GM23338 (cell line): ENCODE measurements at regions not wholly inside any gene's neighbourhood (a gene's known extent, or its start where the extent isn't known, plus 50 kb on each side); places are given as distances from the start of the nearest gene placed in this dataset.

Experiments
- ATAC-seq: fragments of 200-7000 bp; cut with Tn5 transposase; 3 replicates; pipeline ENCODE4 v1.9.1; 2020
- DNase-seq: peaks from one replicate; pipeline ENCODE4 v3.0.0-alpha.2; 2015; ENCODE audit warnings: low spot score
- H2AFZ ChIP-seq: fragments of 200-600 bp; sonication (generic); 2 replicates; pipeline ENCODE4 v1.8.0; 2016; ENCODE audit warnings: antibody characterized with exemption, mild to moderate bottlenecking, moderate library complexity
- H3F3A ChIP-seq: fragments of 200-600 bp; sonication (generic); replicated peaks from 2 replicates; pipeline ENCODE4 v1.8.0; 2017; ENCODE audit warnings: antibody characterized with exemption, mixed run types, low read depth
- H3K27ac ChIP-seq: fragments of 200-600 bp; sonication (generic); 2 replicates; pipeline ENCODE4 v1.6.1; 2016; ENCODE audit warnings: low read depth
- H3K27me3 ChIP-seq: fragments of 200-600 bp; sonication (generic); 2 replicates; pipeline ENCODE4 v1.8.0; 2016; ENCODE audit warnings: mild to moderate bottlenecking, mixed run types, moderate library complexity; ENCODE audit not compliant: insufficient read depth
- H3K36me3 ChIP-seq: fragments of 200-600 bp; sonication (generic); 2 replicates; pipeline ENCODE4 v1.8.0; 2016; ENCODE audit warnings: mild to moderate bottlenecking; ENCODE audit not compliant: insufficient read depth
- H3K4me1 ChIP-seq: fragments of 200-600 bp; sonication (generic); 2 replicates; pipeline ENCODE4 v1.8.0; 2016; ENCODE audit warnings: mild to moderate bottlenecking, moderate library complexity; ENCODE audit not compliant: insufficient read depth
- H3K4me2 ChIP-seq: fragments of 200-600 bp; sonication (generic); 2 replicates; pipeline ENCODE4 v1.7.1; 2017; ENCODE audit warnings: mixed run types
- H3K4me3 ChIP-seq: fragments of 200-600 bp; sonication (generic); 2 replicates; pipeline ENCODE4 v1.6.1; 2016; ENCODE audit warnings: mixed run types
- H3K79me2 ChIP-seq: fragments of 200-600 bp; sonication (generic); replicated peaks from 2 replicates; pipeline ENCODE4 v1.8.0; 2017; ENCODE audit warnings: mild to moderate bottlenecking; ENCODE audit not compliant: insufficient read depth
- H3K9me2 ChIP-seq: fragments of 200-600 bp; sonication (generic); 2 replicates; pipeline ENCODE4 v1.8.0; 2017; ENCODE audit not compliant: insufficient read depth
- H4K20me1 ChIP-seq: fragments of 200-600 bp; sonication (generic); replicated peaks from 2 replicates; pipeline ENCODE4 v1.8.0; 2017; ENCODE audit warnings: mild to moderate bottlenecking; ENCODE audit not compliant: insufficient read depth
- H3K27ac Mint-ChIP-seq: 2 replicates; pipeline ENCODE4 v1.8.0; 2020; ENCODE audit warnings: inconsistent platforms, mild to moderate bottlenecking, moderate library complexity, mixed read lengths
- H3K27me3 Mint-ChIP-seq: 3 replicates; pipeline ENCODE4 v1.8.0; 2022; ENCODE audit warnings: low read depth, mild to moderate bottlenecking, moderate library complexity, mixed read lengths, inconsistent platforms; ENCODE audit not compliant: insufficient read depth, poor library complexity
- H3K36me3 Mint-ChIP-seq: 3 replicates; pipeline ENCODE4 v1.8.0; 2021; ENCODE audit warnings: low read depth, mild to moderate bottlenecking, inconsistent platforms, moderate library complexity, mixed read lengths
- H3K4me1 Mint-ChIP-seq: 3 replicates; pipeline ENCODE4 v1.8.0; 2020; ENCODE audit warnings: mild to moderate bottlenecking, inconsistent platforms, mixed read lengths
- H3K4me3 Mint-ChIP-seq: 3 replicates; pipeline ENCODE4 v1.8.0; 2021; ENCODE audit warnings: moderate library complexity, mild to moderate bottlenecking, inconsistent platforms, mixed read lengths
- H3K9me3 Mint-ChIP-seq: 3 replicates; pipeline ENCODE4 v1.8.0; 2020; ENCODE audit warnings: moderate library complexity, mild to moderate bottlenecking, inconsistent platforms, mixed read lengths
- CREB1 ChIP-seq: fragments of 250-450 bp; sonication (Bioruptor Pico); IDR thresholded peaks from 2 replicates; pipeline ENCODE4 v1.5.0; 2020; ENCODE audit warnings: low read depth, mild to moderate bottlenecking, moderate library complexity
- EZH2 ChIP-seq: fragments of 200-600 bp; sonication (generic); IDR thresholded peaks from one replicate; pipeline ENCODE4 v1.8.0; 2017; ENCODE audit warnings: antibody characterized with exemption, mild to moderate bottlenecking, low read depth; ENCODE audit not compliant: unreplicated experiment
- EZH2phosphoT487 ChIP-seq: fragments of 200-600 bp; sonication (generic); IDR thresholded peaks from one replicate; pipeline ENCODE4 v1.8.1; 2018; ENCODE audit warnings: antibody characterized with exemption; ENCODE audit not compliant: unreplicated experiment
- NANOG ChIP-seq: IDR thresholded peaks from 2 replicates; pipeline ENCODE4 v1.6.1; 2016; ENCODE audit warnings: antibody characterized with exemption, borderline replicate concordance
- POLR2AphosphoS5 ChIP-seq: IDR thresholded peaks from 2 replicates; pipeline ENCODE4 v1.6.1; 2016; ENCODE audit warnings: antibody characterized with exemption, low read depth
- STAT1 ChIP-seq: IDR thresholded peaks from one replicate; pipeline ENCODE4 v1.6.1; 2016; ENCODE audit warnings: antibody characterized with exemption; ENCODE audit not compliant: unreplicated experiment
- ZNF114 ChIP-seq: fragments of 250-450 bp; sonication (Bioruptor Pico); IDR thresholded peaks from 2 replicates; pipeline ENCODE4 v1.5.0; 2020; ENCODE audit warnings: mild to moderate bottlenecking, moderate library complexity
- ZNF331 ChIP-seq: fragments of 250-450 bp; sonication (Bioruptor Pico); IDR thresholded peaks from 2 replicates; pipeline ENCODE4 v1.5.0; 2020; ENCODE audit warnings: low read depth, mild to moderate bottlenecking, moderate library complexity
- TF ChIP-seq, protein P1 (sequence below): IDR thresholded peaks from one replicate; pipeline ENCODE4 v1.6.1; 2018; ENCODE audit warnings: antibody characterized with exemption; ENCODE audit not compliant: unreplicated experiment
- TF ChIP-seq, protein P2 (sequence below): fragments of 250-450 bp; sonication (Bioruptor Pico); IDR thresholded peaks from 2 replicates; pipeline ENCODE4 v1.5.0; 2020; ENCODE audit warnings: mild to moderate bottlenecking, moderate library complexity
- TF ChIP-seq, protein P3 (sequence below): IDR thresholded peaks from 2 replicates; pipeline ENCODE4 v1.6.1; 2016; ENCODE audit warnings: antibody characterized with exemption

DNA sequence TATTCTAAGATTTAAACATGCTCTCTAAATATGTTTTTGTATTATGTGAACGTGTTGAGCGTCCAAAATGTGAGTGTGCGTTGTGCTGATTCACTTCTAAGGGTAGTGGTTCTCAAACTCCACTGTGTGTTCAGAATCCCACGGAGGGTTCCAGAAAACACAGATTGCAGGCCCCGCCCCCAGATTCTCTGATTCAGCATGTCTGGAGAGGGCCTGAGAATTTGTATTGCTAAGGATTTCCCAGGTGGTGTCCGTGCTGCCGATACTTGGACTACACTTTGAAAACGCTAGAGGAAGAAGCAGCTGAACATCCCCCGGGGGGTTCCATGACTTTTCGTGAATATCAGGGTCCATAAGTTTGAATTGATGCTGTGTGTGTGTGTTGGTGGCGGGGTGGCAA is 1043.2 kb upstream of the WWC1 start:
- no peaks in the 10 kb centered on the region for H3K79me2 ChIP-seq
- no peak overlapping the region for H3K27ac Mint-ChIP-seq
- H3K27ac ChIP-seq: no peak overlapping the region
- TF ChIP-seq STAT1: no peak
- TF ChIP-seq ZNF331: no peak
- no peak for TF ChIP-seq ZNF114 (CRISPR knock-in tag)
- no peak for TF ChIP-seq NANOG
- TF ChIP-seq CREB1: no peak
- H4K20me1 ChIP-seq: no peaks in the 10 kb centered on the region
- H3K4me3 ChIP-seq: no peak overlapping the region
- no peaks in the 10 kb centered on the region for H3K36me3 Mint-ChIP-seq
- H3K9me3 Mint-ChIP-seq: no peaks in the 10 kb centered on the region
- H3K4me1 Mint-ChIP-seq: peaks cover 9% of the 10 kb centered on the region
- ATAC-seq (no peak), DNase-seq (no peak)
- no peak overlapping the region for H3K4me2 ChIP-seq
- no peaks in the 10 kb centered on the region for H3K36me3 ChIP-seq
- H3K4me3 Mint-ChIP-seq: no peak overlapping the region
- no peaks in the 10 kb centered on the region for H3K9me2 ChIP-seq
- H3K27me3 ChIP-seq: no peaks in the 10 kb centered on the region
- no peak overlapping the region for H2AFZ ChIP-seq
- no peaks in the 10 kb centered on the region for H3K27me3 Mint-ChIP-seq
- no peaks in the 10 kb centered on the region for H3K4me1 ChIP-seq
- H3F3A ChIP-seq: no peaks in the 10 kb centered on the region

DNA sequence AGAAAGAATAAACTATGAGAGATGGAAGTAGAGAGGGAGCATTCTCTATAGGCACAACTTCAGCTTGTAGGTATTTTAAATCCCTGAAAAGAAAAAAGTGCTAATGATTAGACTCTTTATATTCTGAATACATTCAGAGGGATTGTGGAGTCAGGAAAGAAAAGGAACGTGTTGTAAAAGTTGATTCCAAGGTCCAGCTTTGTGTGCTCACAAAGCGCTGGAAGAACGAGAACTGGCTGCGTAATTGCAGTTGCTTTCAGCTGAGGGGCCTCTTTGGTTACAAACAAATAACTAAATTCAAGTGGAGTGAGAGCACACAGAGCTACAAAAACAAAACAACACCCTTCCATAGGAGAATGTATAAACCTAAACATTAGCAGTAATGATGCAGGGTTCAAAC is 1040.4 kb upstream of the WWC1 start:
- Histone ChIP-seq H3K27me3 (no peaks in the 10 kb centered on the region), H3K27ac (no peak overlapping the region), H3K79me2 (no peaks in the 10 kb centered on the region), H3K4me3 (no peak overlapping the region), H4K20me1 (no peaks in the 10 kb centered on the region), H3K9me2 (no peaks in the 10 kb centered on the region), H3F3A (no peaks in the 10 kb centered on the region), H3K4me2 (no peak overlapping the region), H3K4me1 (peaks cover 1% of the 10 kb centered on the region; the same call in 1 of the 2 replicates), H2AFZ (no peak overlapping the region), H3K36me3 (no peaks in the 10 kb centered on the region)
- TF ChIP-seq, protein P1, sequence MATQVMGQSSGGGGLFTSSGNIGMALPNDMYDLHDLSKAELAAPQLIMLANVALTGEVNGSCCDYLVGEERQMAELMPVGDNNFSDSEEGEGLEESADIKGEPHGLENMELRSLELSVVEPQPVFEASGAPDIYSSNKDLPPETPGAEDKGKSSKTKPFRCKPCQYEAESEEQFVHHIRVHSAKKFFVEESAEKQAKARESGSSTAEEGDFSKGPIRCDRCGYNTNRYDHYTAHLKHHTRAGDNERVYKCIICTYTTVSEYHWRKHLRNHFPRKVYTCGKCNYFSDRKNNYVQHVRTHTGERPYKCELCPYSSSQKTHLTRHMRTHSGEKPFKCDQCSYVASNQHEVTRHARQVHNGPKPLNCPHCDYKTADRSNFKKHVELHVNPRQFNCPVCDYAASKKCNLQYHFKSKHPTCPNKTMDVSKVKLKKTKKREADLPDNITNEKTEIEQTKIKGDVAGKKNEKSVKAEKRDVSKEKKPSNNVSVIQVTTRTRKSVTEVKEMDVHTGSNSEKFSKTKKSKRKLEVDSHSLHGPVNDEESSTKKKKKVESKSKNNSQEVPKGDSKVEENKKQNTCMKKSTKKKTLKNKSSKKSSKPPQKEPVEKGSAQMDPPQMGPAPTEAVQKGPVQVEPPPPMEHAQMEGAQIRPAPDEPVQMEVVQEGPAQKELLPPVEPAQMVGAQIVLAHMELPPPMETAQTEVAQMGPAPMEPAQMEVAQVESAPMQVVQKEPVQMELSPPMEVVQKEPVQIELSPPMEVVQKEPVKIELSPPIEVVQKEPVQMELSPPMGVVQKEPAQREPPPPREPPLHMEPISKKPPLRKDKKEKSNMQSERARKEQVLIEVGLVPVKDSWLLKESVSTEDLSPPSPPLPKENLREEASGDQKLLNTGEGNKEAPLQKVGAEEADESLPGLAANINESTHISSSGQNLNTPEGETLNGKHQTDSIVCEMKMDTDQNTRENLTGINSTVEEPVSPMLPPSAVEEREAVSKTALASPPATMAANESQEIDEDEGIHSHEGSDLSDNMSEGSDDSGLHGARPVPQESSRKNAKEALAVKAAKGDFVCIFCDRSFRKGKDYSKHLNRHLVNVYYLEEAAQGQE: no peak
- TF ChIP-seq CREB1 (no peak), ZNF114 (CRISPR knock-in tag) (no peak), EZH2phosphoT487 (no peak), STAT1 (no peak), EZH2 (no peak), NANOG (no peak), POLR2AphosphoS5 (no peak), ZNF331 (no peak)
- TF ChIP-seq, protein P2, sequence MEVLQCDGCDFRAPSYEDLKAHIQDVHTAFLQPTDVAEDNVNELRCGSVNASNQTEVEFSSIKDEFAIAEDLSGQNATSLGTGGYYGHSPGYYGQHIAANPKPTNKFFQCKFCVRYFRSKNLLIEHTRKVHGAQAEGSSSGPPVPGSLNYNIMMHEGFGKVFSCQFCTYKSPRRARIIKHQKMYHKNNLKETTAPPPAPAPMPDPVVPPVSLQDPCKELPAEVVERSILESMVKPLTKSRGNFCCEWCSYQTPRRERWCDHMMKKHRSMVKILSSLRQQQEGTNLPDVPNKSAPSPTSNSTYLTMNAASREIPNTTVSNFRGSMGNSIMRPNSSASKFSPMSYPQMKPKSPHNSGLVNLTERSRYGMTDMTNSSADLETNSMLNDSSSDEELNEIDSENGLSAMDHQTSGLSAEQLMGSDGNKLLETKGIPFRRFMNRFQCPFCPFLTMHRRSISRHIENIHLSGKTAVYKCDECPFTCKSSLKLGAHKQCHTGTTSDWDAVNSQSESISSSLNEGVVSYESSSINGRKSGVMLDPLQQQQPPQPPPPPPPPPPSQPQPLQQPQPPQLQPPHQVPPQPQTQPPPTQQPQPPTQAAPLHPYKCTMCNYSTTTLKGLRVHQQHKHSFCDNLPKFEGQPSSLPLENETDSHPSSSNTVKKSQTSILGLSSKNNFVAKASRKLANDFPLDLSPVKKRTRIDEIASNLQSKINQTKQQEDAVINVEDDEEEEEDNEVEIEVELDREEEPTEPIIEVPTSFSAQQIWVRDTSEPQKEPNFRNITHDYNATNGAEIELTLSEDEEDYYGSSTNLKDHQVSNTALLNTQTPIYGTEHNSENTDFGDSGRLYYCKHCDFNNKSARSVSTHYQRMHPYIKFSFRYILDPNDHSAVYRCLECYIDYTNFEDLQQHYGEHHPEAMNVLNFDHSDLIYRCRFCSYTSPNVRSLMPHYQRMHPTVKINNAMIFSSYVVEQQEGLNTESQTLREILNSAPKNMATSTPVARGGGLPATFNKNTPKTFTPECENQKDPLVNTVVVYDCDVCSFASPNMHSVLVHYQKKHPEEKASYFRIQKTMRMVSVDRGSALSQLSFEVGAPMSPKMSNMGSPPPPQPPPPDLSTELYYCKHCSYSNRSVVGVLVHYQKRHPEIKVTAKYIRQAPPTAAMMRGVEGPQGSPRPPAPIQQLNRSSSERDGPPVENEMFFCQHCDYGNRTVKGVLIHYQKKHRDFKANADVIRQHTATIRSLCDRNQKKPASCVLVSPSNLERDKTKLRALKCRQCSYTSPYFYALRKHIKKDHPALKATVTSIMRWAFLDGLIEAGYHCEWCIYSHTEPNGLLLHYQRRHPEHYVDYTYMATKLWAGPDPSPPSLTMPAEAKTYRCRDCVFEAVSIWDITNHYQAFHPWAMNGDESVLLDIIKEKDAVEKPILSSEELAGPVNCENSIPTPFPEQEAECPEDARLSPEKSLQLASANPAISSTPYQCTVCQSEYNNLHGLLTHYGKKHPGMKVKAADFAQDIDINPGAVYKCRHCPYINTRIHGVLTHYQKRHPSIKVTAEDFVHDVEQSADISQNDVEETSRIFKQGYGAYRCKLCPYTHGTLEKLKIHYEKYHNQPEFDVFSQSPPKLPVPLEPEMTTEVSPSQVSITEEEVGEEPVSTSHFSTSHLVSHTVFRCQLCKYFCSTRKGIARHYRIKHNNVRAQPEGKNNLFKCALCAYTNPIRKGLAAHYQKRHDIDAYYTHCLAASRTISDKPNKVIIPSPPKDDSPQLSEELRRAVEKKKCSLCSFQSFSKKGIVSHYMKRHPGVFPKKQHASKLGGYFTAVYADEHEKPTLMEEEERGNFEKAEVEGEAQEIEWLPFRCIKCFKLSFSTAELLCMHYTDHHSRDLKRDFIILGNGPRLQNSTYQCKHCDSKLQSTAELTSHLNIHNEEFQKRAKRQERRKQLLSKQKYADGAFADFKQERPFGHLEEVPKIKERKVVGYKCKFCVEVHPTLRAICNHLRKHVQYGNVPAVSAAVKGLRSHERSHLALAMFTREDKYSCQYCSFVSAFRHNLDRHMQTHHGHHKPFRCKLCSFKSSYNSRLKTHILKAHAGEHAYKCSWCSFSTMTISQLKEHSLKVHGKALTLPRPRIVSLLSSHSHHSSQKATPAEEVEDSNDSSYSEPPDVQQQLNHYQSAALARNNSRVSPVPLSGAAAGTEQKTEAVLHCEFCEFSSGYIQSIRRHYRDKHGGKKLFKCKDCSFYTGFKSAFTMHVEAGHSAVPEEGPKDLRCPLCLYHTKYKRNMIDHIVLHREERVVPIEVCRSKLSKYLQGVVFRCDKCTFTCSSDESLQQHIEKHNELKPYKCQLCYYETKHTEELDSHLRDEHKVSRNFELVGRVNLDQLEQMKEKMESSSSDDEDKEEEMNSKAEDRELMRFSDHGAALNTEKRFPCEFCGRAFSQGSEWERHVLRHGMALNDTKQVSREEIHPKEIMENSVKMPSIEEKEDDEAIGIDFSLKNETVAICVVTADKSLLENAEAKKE (CRISPR knock-in tag): no peak
- TF ChIP-seq, protein P3, sequence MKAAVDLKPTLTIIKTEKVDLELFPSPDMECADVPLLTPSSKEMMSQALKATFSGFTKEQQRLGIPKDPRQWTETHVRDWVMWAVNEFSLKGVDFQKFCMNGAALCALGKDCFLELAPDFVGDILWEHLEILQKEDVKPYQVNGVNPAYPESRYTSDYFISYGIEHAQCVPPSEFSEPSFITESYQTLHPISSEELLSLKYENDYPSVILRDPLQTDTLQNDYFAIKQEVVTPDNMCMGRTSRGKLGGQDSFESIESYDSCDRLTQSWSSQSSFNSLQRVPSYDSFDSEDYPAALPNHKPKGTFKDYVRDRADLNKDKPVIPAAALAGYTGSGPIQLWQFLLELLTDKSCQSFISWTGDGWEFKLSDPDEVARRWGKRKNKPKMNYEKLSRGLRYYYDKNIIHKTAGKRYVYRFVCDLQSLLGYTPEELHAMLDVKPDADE: no peak
- Mint-ChIP-seq H3K27me3 (no peaks in the 10 kb centered on the region), H3K4me3 (no peak overlapping the region), H3K4me1 (peaks cover 14% of the 10 kb centered on the region; the same call in 2 of the 3 replicates), H3K36me3 (no peaks in the 10 kb centered on the region), H3K27ac (no peak overlapping the region), H3K9me3 (no peaks in the 10 kb centered on the region)
- DNase-seq (no peak), ATAC-seq (no peak)
